HEK293 (cell line): ENCODE measurements at regions not wholly inside any gene's neighbourhood (a gene's known extent, or its start where the extent isn't known, plus 50 kb on each side); places are given as distances from the start of the nearest gene placed in this dataset.

Experiments
- CTCF ChIA-PET: fragments of 350-600 bp; formaldehyde crosslinking; extraction: SDS; loops from one replicate; lab custom pipeline; 2021; ENCODE audit warnings: antibody characterized with exemption; lab: Yijun Ruan, JAX
- POLR2A ChIA-PET: fragments of 300-600 bp; formaldehyde crosslinking; extraction: SDS; loops from one replicate; lab custom pipeline; 2020; ENCODE audit warnings: antibody characterized with exemption, inconsistent platforms; lab: Yijun Ruan, JAX
- H3K27ac ChIP-seq: fragments of 200-500 bp; sonication (Bioruptor generic); 2 replicates; pipeline ENCODE4 v1.5.1; 2014; ENCODE audit warnings: low read depth, low read length, control low read depth, inconsistent platforms; ENCODE audit errors: extremely low read depth
- H3K36me3 ChIP-seq, 2 experiments: fragments of 200-500 bp in 1 of 2; sonication (Bioruptor generic) in 1 of 2; 1 replicate in 1 of 2; 2 replicates in 1 of 2; pipeline ENCODE4 v1.5.1; 2014 to 2017; ENCODE audit warnings: inconsistent platforms in 2 of 2, low read length in 2 of 2; ENCODE audit not compliant: control insufficient read depth in 2 of 2, insufficient read depth in 1 of 2
- H3K4me1 ChIP-seq: fragments of 200-500 bp; sonication (Bioruptor generic); 2 replicates; pipeline ENCODE4 v1.5.1; 2014; ENCODE audit warnings: mild to moderate bottlenecking, low read length, inconsistent platforms; ENCODE audit not compliant: control insufficient read depth, insufficient read depth
- H3K4me3 ChIP-seq: 2 replicates; pipeline ENCODE4 v1.5.1; 2011; ENCODE audit warnings: low read depth, mild to moderate bottlenecking, control low read depth, low read length, moderate library complexity
- H3K9me3 ChIP-seq: fragments of 200-500 bp; sonication (Bioruptor generic); 2 replicates; pipeline ENCODE4 v1.5.1; 2014; ENCODE audit warnings: low read depth, low read length, inconsistent platforms; ENCODE audit not compliant: control insufficient read depth, insufficient read depth
- FEZF1 ChIP-seq: fragments of 450-650 bp; formaldehyde crosslinking; IDR thresholded peaks from 2 replicates; pipeline ENCODE4 v1.5.1; 2016; ENCODE audit warnings: missing biosample characterization, missing genetic modification characterization
- HOXA7 ChIP-seq: sonication (generic); formaldehyde crosslinking; IDR thresholded peaks from 2 replicates; pipeline ENCODE4 v1.8.1; 2022; ENCODE audit warnings: missing genetic modification reagents, borderline replicate concordance
- HOXC10 ChIP-seq: sonication (generic); formaldehyde crosslinking; IDR thresholded peaks from 2 replicates; pipeline ENCODE4 v1.8.1; 2023; ENCODE audit warnings: mild to moderate bottlenecking, missing genetic modification reagents
- KLF10 ChIP-seq: fragments of 450-650 bp; IDR thresholded peaks from 2 replicates; pipeline ENCODE4 v1.5.1; 2018; ENCODE audit warnings: missing biosample characterization, mild to moderate bottlenecking, missing genetic modification characterization
- KLF16 ChIP-seq: fragments of 450-650 bp; formaldehyde crosslinking; IDR thresholded peaks from 2 replicates; pipeline ENCODE4 v1.5.1; 2017; ENCODE audit warnings: missing biosample characterization, missing genetic modification characterization
- ZBTB7A ChIP-seq: fragments of 450-650 bp; formaldehyde crosslinking; IDR thresholded peaks from 2 replicates; pipeline ENCODE4 v1.5.1; 2016; ENCODE audit warnings: low read depth, missing biosample characterization, missing genetic modification characterization
- ZFP69B ChIP-seq: fragments of 450-650 bp; formaldehyde crosslinking; IDR thresholded peaks from 2 replicates; pipeline ENCODE4 v1.5.1; 2016; ENCODE audit warnings: missing biosample characterization, missing genetic modification characterization
- ZNF184 ChIP-seq: fragments of 450-650 bp; IDR thresholded peaks from 2 replicates; pipeline ENCODE4 v1.5.1; 2018; ENCODE audit warnings: missing biosample characterization, mild to moderate bottlenecking, missing genetic modification characterization
- ZNF292 ChIP-seq: fragments of 450-650 bp; formaldehyde crosslinking; IDR thresholded peaks from 2 replicates; pipeline ENCODE4 v1.5.1; 2016; ENCODE audit warnings: low read depth, missing biosample characterization, missing genetic modification characterization, borderline replicate concordance
- ZNF433 ChIP-seq: fragments of 450-650 bp; formaldehyde crosslinking; IDR thresholded peaks from 2 replicates; pipeline ENCODE4 v1.5.1; 2016; ENCODE audit warnings: missing biosample characterization, missing genetic modification characterization, low read depth
- ZNF501 ChIP-seq: fragments of 450-650 bp; formaldehyde crosslinking; IDR thresholded peaks from 2 replicates; pipeline ENCODE4 v1.5.1; 2016; ENCODE audit warnings: missing biosample characterization, missing genetic modification characterization
- ZNF561 ChIP-seq: fragments of 450-650 bp; IDR thresholded peaks from 2 replicates; pipeline ENCODE4 v1.5.1; 2018; ENCODE audit warnings: missing biosample characterization, missing genetic modification characterization, borderline replicate concordance
- ZNF571 ChIP-seq: fragments of 450-650 bp; formaldehyde crosslinking; IDR thresholded peaks from 2 replicates; pipeline ENCODE4 v1.5.0; 2017; ENCODE audit warnings: missing biosample characterization, missing genetic modification characterization
- ZNF623 ChIP-seq: fragments of 450-650 bp; formaldehyde crosslinking; IDR thresholded peaks from 2 replicates; pipeline ENCODE4 v1.5.1; 2016; ENCODE audit warnings: missing biosample characterization, missing genetic modification characterization
- ZNF707 ChIP-seq: fragments of 450-650 bp; formaldehyde crosslinking; IDR thresholded peaks from 2 replicates; pipeline ENCODE4 v1.5.1; 2016; ENCODE audit warnings: missing biosample characterization, missing genetic modification characterization
- ZNF747 ChIP-seq: fragments of 450-650 bp; formaldehyde crosslinking; IDR thresholded peaks from 2 replicates; pipeline ENCODE4 v1.5.1; 2016; ENCODE audit warnings: missing biosample characterization, missing genetic modification characterization
- ZNF776 ChIP-seq: fragments of 450-650 bp; formaldehyde crosslinking; IDR thresholded peaks from 2 replicates; pipeline ENCODE4 v1.5.0; 2017; ENCODE audit warnings: missing biosample characterization, missing genetic modification characterization, borderline replicate concordance
- ZNF785 ChIP-seq: fragments of 450-650 bp; formaldehyde crosslinking; IDR thresholded peaks from 2 replicates; pipeline ENCODE4 v1.5.1; 2016; ENCODE audit warnings: missing biosample characterization, missing genetic modification characterization
- TF ChIP-seq, protein P1 (sequence below): fragments of 450-650 bp; formaldehyde crosslinking; IDR thresholded peaks from 2 replicates; pipeline ENCODE4 v1.5.1; 2016; ENCODE audit warnings: missing biosample characterization, missing genetic modification characterization
- TF ChIP-seq, protein P2 (sequence below): fragments of 450-650 bp; formaldehyde crosslinking; conservative IDR thresholded peaks from 2 replicates; pipeline ENCODE4 v1.5.1; 2016; ENCODE audit warnings: low read depth, missing biosample characterization, missing genetic modification characterization
- TF ChIP-seq, protein P3 (sequence below): fragments of 450-650 bp; formaldehyde crosslinking; IDR thresholded peaks from 2 replicates; pipeline ENCODE4 v1.5.1; 2016; ENCODE audit warnings: missing biosample characterization, missing genetic modification characterization
- TF ChIP-seq, protein P4 (sequence below): fragments of 450-650 bp; formaldehyde crosslinking; IDR thresholded peaks from 2 replicates; pipeline ENCODE4 v1.5.1; 2016; ENCODE audit warnings: missing biosample characterization, missing genetic modification characterization
- TF ChIP-seq, protein P5 (sequence below): fragments of 450-650 bp; formaldehyde crosslinking; IDR thresholded peaks from 2 replicates; pipeline ENCODE4 v1.5.1; 2016; ENCODE audit warnings: missing biosample characterization, missing genetic modification characterization
- TF ChIP-seq, protein P6 (sequence below): fragments of 450-650 bp; IDR thresholded peaks from 2 replicates; pipeline ENCODE4 v1.5.1; 2018; ENCODE audit warnings: missing biosample characterization, missing genetic modification characterization

DNA sequence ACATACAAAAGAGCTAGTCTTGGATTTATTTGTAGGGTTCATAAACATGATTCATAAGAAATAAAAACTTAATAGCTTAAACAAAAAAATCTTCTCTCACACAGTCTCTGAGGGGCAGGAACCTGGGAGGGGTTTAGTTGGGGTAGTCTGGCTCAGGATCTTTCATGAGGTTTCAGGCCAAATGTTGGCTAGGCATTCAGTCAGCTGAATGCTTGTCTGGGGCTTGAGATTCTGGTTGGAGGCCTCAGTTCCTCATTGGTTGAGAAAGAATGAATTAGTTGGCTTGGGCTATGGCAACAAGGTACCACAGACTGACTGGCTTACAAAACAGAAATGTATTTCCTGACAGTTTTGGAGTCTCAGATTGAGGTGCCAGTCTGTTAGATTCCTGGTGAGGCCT is 74.3 kb downstream of the ANKRD7 start:
- H3K4me3 ChIP-seq, result no peak overlapping the region
- H3K4me1 ChIP-seq, result no peaks in the 10 kb centered on the region
- ChIA-PET POLR2A (no interaction called here), CTCF (interaction anchor here (0.7 kb wide), 1 partner anchor 1245 kb away, joined by 3 read pairs; no protein-coding TSS in a partner anchor)
- H3K36me3 ChIP-seq, result no peaks in the 10 kb centered on the region
- TF ChIP-seq, protein P1, sequence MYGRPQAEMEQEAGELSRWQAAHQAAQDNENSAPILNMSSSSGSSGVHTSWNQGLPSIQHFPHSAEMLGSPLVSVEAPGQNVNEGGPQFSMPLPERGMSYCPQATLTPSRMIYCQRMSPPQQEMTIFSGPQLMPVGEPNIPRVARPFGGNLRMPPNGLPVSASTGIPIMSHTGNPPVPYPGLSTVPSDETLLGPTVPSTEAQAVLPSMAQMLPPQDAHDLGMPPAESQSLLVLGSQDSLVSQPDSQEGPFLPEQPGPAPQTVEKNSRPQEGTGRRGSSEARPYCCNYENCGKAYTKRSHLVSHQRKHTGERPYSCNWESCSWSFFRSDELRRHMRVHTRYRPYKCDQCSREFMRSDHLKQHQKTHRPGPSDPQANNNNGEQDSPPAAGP (tag by site-specific recombination), result no peak
- TF ChIP-seq HOXC10 (CRISPR knock-in tag), result no peak
- no peak for TF ChIP-seq ZNF747
- TF ChIP-seq ZNF785 (tag by site-specific recombination), result no peak
- TF ChIP-seq, protein P2, sequence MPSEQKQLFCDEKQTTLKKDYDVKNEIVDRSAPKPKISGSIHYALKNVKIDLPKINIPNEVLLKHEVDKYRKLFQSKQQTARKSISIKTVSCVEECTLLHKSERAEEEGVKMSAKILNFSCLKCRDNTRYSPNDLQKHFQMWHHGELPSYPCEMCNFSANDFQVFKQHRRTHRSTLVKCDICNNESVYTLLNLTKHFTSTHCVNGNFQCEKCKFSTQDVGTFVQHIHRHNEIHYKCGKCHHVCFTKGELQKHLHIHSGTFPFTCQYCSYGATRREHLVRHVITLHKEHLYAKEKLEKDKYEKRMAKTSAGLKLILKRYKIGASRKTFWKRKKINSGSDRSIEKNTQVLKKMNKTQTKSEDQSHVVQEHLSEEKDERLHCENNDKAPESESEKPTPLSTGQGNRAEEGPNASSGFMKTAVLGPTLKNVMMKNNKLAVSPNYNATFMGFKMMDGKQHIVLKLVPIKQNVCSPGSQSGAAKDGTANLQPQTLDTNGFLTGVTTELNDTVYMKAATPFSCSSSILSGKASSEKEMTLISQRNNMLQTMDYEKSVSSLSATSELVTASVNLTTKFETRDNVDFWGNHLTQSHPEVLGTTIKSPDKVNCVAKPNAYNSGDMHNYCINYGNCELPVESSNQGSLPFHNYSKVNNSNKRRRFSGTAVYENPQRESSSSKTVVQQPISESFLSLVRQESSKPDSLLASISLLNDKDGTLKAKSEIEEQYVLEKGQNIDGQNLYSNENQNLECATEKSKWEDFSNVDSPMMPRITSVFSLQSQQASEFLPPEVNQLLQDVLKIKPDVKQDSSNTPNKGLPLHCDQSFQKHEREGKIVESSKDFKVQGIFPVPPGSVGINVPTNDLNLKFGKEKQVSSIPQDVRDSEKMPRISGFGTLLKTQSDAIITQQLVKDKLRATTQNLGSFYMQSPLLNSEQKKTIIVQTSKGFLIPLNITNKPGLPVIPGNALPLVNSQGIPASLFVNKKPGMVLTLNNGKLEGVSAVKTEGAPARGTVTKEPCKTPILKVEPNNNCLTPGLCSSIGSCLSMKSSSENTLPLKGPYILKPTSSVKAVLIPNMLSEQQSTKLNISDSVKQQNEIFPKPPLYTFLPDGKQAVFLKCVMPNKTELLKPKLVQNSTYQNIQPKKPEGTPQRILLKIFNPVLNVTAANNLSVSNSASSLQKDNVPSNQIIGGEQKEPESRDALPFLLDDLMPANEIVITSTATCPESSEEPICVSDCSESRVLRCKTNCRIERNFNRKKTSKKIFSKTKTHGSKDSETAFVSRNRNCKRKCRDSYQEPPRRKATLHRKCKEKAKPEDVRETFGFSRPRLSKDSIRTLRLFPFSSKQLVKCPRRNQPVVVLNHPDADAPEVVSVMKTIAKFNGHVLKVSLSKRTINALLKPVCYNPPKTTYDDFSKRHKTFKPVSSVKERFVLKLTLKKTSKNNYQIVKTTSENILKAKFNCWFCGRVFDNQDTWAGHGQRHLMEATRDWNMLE, result no peak
- no peak for TF ChIP-seq HOXA7
- no peak for TF ChIP-seq ZNF776 (tag by site-specific recombination)
- TF ChIP-seq ZNF501, result no peak
- TF ChIP-seq KLF10, result no peak
- TF ChIP-seq ZNF561, result no peak
- no peak for TF ChIP-seq ZNF433 (tag by site-specific recombination)
- no peak for TF ChIP-seq ZBTB7A (tag by site-specific recombination)
- TF ChIP-seq, protein P3, sequence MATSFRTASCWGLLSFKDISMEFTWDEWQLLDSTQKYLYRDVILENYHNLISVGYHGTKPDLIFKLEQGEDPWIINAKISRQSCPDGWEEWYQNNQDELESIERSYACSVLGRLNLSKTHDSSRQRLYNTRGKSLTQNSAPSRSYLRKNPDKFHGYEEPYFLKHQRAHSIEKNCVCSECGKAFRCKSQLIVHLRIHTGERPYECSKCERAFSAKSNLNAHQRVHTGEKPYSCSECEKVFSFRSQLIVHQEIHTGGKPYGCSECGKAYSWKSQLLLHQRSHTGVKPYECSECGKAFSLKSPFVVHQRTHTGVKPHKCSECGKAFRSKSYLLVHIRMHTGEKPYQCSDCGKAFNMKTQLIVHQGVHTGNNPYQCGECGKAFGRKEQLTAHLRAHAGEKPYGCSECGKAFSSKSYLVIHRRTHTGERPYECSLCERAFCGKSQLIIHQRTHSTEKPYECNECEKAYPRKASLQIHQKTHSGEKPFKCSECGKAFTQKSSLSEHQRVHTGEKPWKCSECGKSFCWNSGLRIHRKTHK, result no peak
- TF ChIP-seq ZFP69B (tag by site-specific recombination), result no peak
- no peak overlapping the region for H3K27ac ChIP-seq
- no peaks in the 10 kb centered on the region for H3K9me3 ChIP-seq

DNA sequence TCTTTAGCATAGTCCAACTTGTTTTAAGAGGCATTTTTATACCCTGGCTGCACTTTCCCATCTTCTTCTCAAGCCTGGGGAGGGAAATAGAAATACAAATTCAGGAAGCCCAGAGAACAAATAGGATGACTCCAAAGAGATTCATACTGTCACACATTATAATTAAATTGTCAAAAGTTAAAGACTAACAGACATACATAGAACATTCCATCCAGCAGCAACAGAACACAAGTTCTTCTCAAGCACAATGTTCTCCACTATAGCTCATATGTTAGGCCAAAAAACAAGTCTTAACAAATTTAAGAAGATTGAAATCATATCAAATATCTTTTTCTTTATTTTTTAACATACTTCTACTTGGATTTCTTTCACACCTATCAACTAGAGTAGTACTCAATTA is 75.7 kb downstream of the ANKRD7 start:
- H3K4me3 ChIP-seq, result no peak overlapping the region
- no peaks in the 10 kb centered on the region for H3K9me3 ChIP-seq
- ChIA-PET CTCF (interaction anchor here (0.7 kb wide), 1 partner anchor 53 kb away, joined by 7 read pairs; no protein-coding TSS in a partner anchor), POLR2A (no interaction called here)
- no peaks in the 10 kb centered on the region for H3K36me3 ChIP-seq
- no peak overlapping the region for H3K27ac ChIP-seq
- no peaks in the 10 kb centered on the region for H3K4me1 ChIP-seq
- no peak for TF ChIP-seq ZNF623
- TF ChIP-seq, protein P4, sequence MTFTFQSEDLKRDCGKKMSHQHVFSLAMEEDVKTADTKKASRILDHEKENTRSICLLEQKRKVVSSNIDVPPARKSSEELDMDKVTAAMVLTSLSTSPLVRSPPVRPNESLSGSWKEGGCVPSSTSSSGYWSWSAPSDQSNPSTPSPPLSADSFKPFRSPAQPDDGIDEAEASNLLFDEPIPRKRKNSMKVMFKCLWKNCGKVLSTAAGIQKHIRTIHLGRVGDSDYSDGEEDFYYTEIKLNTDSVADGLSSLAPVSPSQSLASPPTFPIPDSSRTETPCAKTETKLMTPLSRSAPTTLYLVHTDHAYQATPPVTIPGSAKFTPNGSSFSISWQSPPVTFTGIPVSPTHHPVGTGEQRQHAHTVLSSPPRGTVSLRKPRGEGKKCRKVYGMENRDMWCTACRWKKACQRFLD (tag by site-specific recombination), result no peak
- no peak for TF ChIP-seq ZNF184
- TF ChIP-seq FEZF1 (tag by site-specific recombination), result no peak
- TF ChIP-seq, protein P5, sequence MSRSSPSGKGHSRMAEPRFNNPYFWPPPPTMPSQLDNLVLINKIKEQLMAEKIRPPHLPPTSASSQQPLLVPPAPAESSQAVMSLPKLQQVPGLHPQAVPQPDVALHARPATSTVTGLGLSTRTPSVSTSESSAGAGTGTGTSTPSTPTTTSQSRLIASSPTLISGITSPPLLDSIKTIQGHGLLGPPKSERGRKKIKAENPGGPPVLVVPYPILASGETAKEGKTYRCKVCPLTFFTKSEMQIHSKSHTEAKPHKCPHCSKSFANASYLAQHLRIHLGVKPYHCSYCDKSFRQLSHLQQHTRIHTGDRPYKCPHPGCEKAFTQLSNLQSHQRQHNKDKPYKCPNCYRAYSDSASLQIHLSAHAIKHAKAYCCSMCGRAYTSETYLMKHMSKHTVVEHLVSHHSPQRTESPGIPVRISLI (tag by site-specific recombination), result no peak
- no peak for TF ChIP-seq ZNF292 (tag by site-specific recombination)
- no peak for TF ChIP-seq ZNF571 (tag by site-specific recombination)
- TF ChIP-seq KLF10, result no peak
- TF ChIP-seq, protein P6, sequence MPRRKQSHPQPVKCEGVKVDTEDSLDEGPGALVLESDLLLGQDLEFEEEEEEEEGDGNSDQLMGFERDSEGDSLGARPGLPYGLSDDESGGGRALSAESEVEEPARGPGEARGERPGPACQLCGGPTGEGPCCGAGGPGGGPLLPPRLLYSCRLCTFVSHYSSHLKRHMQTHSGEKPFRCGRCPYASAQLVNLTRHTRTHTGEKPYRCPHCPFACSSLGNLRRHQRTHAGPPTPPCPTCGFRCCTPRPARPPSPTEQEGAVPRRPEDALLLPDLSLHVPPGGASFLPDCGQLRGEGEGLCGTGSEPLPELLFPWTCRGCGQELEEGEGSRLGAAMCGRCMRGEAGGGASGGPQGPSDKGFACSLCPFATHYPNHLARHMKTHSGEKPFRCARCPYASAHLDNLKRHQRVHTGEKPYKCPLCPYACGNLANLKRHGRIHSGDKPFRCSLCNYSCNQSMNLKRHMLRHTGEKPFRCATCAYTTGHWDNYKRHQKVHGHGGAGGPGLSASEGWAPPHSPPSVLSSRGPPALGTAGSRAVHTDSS (tag by site-specific recombination), result no peak
- TF ChIP-seq KLF16, result no peak
- no peak for TF ChIP-seq ZNF707 (tag by site-specific recombination)
